GM12875 (cell line): ENCODE measurements at regions not wholly inside any gene's neighbourhood (a gene's known extent, or its start where the extent isn't known, plus 50 kb on each side); places are given as distances from the start of the nearest gene placed in this dataset.
"Not testable (repeated sequence)": the region's sequence is repeated elsewhere in the genome, so short reads cannot be mapped to it uniquely, and the experiment has no call there.

Experiments
- H3K4me3 ChIP-seq: one replicate; pipeline ENCODE4 v1.5.1; 2011; ENCODE audit warnings: low read depth, low read length, control low read depth
- TF ChIP-seq, protein P1 (sequence below): IDR thresholded peaks from 2 replicates; pipeline ENCODE4 v1.5.1; 2011; ENCODE audit warnings: low read depth, mild to moderate bottlenecking, control low read depth, inconsistent platforms, low read length, moderate library complexity, borderline replicate concordance; ENCODE audit not compliant: insufficient read depth

DNA sequence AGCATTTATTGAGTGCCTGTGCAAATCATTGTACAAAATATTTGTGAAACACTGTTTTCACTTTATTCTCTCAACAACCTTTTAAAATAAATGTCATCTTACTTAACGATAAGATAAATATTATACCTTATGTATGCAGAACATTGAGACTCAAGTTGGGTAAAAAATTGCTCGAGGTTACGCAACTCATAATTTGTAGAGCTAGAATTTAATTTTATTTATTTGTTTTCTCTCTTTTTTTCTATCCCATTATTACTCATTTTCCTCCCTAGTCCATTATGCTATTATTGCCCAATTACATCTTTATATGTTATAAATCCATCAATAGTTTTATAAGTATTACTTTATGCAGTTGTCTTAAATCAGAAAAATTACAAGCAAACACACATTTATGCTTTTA lies 77.4 kb upstream of the ELOVL5 start:
- TF ChIP-seq, protein P1, sequence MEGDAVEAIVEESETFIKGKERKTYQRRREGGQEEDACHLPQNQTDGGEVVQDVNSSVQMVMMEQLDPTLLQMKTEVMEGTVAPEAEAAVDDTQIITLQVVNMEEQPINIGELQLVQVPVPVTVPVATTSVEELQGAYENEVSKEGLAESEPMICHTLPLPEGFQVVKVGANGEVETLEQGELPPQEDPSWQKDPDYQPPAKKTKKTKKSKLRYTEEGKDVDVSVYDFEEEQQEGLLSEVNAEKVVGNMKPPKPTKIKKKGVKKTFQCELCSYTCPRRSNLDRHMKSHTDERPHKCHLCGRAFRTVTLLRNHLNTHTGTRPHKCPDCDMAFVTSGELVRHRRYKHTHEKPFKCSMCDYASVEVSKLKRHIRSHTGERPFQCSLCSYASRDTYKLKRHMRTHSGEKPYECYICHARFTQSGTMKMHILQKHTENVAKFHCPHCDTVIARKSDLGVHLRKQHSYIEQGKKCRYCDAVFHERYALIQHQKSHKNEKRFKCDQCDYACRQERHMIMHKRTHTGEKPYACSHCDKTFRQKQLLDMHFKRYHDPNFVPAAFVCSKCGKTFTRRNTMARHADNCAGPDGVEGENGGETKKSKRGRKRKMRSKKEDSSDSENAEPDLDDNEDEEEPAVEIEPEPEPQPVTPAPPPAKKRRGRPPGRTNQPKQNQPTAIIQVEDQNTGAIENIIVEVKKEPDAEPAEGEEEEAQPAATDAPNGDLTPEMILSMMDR = no peak
- H3K4me3 ChIP-seq = no peak overlapping the region

DNA sequence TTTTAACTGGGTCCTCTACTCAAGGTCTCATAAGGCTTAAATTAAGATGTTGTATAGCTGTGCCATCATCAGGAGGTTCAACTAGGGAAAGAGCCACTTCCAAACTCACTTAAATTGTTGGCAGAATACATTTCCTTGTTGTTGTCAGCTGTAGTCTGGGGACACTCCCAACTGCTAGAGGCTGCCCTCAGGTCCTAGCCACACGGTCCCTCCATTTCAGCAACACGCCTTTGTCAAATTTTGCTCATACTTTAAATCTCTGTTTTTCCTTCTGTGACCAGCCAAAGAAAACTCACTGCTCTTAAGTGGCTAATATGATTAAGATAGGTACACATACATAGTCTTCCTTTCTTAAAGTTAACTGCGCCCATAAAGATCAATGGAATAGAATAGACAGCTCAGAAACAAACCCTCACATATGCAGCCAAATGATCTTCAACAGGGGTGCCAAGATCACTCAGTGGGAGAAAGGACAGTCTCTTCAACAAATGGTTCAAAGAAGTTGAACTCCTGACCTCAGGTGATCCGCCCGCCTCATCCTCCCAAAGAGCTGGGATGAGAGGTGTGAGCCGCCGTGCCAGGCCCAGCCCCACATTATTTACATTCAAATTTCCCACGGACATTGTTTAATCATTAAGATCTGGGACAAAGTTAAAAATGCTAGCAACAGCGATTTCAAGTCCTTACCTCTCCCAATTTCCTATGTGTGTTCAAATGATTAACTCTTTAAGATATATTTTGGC lies 76.4 kb upstream of the ELOVL5 start:
- TF ChIP-seq, protein P1 = no peak
- no peak overlapping the region for H3K4me3 ChIP-seq

DNA sequence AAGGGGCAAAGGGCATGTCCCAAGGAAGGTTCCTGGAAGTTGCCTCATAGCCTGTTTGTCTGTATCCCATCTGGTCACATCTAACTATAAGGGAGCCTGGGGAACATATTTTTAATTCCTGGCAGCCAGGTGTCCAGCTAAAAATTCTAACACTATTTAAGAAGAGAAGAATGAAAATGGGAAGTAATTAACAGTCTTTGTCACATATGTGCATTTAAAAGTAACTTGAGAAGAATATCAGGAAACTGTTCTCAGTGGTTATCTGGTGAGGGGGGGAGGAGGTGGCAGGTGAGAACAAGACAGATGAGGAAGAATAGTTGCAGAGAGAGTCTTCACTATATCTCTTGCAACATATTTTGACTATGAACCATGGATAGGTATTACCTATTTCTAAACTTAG lies 75.5 kb upstream of the ELOVL5 start:
- TF ChIP-seq, protein P1 = no peak
- no peak overlapping the region for H3K4me3 ChIP-seq

DNA sequence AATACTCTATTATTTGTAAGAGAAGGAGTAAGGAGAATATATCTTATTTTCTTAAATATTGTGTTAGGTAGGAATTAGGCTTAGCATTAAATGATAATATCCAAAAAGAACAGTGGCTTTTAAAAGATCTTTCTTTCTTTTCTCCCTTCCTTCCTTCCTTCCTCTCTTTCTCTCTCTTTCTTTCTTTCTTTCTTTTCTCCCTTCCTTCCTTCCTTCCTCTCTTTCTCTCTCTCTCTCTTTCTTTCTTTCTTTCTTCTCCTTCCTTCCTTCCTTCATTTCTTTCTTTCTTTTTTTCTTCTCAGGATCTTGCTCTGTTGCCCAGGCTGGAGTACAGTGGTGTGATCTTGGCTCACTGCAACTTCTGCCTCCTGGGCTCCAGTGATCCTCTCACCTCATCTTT lies 74.8 kb upstream of the ELOVL5 start:
- not testable (repeated sequence) for H3K4me3 ChIP-seq

DNA sequence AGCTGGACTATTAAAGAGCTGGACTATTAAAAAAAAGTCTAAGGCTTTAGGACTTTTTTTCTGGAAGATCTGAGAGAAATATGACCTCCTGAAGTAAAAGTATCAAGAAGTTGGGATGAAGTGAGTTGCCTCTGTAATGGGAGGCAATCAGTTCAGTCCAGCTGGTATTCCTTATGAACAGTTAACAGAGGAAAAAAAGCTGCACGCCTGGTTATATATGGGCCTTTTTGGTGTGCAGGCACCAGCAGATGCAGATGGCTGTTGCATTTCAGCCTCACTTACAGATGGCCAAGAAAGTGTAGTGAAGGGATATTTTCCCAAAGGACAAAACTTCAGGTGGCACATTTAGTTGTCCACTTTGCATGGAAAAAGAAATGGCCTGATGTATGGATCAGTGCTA lies 70.3 kb upstream of the ELOVL5 start:
- TF ChIP-seq, protein P1 = no peak

DNA sequence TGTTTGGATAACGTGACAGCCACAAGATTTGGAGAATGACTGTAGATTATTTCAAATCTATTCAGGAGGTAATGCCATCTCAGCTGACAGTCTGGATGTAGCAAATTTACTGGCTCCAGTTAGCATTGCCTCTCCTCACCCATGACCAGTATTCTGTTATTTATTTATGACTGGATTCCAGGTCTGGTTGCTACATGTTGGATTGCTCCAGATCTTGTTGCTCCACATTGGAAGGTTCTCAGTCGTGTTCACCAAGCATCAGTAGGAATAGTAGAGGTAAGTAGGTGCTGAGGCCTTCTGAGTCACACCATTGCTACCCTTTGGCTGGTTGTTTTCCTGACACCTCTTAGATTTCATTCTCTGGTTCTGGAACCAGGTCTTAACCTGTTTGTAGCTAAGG lies 69.5 kb upstream of the ELOVL5 start:
- TF ChIP-seq, protein P1 = no peak

More for the DNA sequence above, 70.3 kb upstream of the ELOVL5 start:
- H3K4me3 ChIP-seq = no peak overlapping the region

DNA sequence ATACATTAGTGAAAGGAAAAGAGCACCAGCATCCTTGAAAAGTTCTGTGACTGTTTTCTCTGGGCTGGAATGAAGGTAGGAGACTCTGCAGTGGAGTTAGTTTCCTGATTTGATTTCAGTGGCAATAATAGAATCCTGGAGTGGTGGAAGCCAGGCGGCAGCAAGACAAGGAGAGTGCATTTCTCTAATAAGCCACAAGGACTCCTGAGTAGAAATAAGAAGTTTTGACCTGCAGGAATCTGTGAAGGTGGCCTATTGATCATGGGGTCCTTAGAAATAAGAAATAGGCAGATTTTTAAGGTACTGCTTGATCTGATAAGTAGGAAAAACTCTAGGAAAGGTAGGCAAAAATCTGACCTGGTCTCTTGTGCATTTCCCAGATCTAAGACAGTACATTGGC lies 68.4 kb upstream of the ELOVL5 start:
- H3K4me3 ChIP-seq = no peak overlapping the region
- TF ChIP-seq, protein P1 = no peak

More for the DNA sequence above, 69.5 kb upstream of the ELOVL5 start:
- H3K4me3 ChIP-seq = no peak overlapping the region
